RWPE1 (cell line): ENCODE measurements at regions not wholly inside any gene's neighbourhood (a gene's known extent, or its start where the extent isn't known, plus 50 kb on each side); places are given as distances from the start of the nearest gene placed in this dataset.
A peak's percentile ranks its signal among the peaks of the same experiment; 100 is the strongest.

Source experiments
- CTCF ChIA-PET: fragments of 350-600 bp; sonication (Branson Sonifier 250); formaldehyde crosslinking; extraction: SDS; loops from one replicate; lab custom pipeline; 2021; lab: Yijun Ruan, JAX
- POLR2A ChIA-PET: fragments of 400-600 bp; formaldehyde crosslinking; extraction: SDS; loops from one replicate; lab custom pipeline; 2020; ENCODE audit warnings: antibody characterized with exemption; ENCODE audit not compliant: low non-redundant PET; lab: Yijun Ruan, JAX
- DNase-seq: peaks from one replicate; pipeline ENCODE4 v3.0.0; 2012; ENCODE audit warnings: low spot score
- H3K27ac ChIP-seq: fragments of 450-650 bp; 2 replicates; pipeline ENCODE4 v1.5.1; 2017
- TF ChIP-seq, protein P1 (sequence below): fragments of 450-650 bp; conservative IDR thresholded peaks from 2 replicates; pipeline ENCODE4 v1.5.1; 2017; ENCODE audit warnings: low read depth, mild to moderate bottlenecking

DNA sequence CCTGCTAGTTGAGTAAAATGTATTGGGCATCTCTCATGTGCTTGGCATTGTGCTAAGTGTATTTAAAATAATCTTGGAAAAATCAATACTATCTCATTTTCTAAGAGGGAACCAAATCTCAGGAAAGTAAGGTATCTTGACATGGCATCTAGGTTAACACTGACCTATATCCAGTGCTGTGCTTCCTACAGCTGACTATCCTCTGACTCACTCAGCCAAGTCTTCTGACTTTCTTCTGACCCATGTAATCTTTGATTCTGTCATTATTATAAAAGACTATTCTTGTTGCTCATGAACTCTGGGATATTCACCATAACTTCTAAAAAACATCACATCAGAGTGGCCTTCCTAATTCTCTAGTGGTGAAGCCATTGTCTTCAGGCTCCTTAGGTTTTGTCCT is 304.1 kb upstream of the TENM4 start:
- CTCF ChIA-PET = interaction anchor here (0.6 kb wide), 1 partner anchor 888 kb away, joined by 4 read pairs; no protein-coding TSS in a partner anchor
- TF ChIP-seq, protein P1, sequence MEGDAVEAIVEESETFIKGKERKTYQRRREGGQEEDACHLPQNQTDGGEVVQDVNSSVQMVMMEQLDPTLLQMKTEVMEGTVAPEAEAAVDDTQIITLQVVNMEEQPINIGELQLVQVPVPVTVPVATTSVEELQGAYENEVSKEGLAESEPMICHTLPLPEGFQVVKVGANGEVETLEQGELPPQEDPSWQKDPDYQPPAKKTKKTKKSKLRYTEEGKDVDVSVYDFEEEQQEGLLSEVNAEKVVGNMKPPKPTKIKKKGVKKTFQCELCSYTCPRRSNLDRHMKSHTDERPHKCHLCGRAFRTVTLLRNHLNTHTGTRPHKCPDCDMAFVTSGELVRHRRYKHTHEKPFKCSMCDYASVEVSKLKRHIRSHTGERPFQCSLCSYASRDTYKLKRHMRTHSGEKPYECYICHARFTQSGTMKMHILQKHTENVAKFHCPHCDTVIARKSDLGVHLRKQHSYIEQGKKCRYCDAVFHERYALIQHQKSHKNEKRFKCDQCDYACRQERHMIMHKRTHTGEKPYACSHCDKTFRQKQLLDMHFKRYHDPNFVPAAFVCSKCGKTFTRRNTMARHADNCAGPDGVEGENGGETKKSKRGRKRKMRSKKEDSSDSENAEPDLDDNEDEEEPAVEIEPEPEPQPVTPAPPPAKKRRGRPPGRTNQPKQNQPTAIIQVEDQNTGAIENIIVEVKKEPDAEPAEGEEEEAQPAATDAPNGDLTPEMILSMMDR = no peak
- POLR2A ChIA-PET = no interaction called here

GRCh38 chr11:79742176-79742575 is 301.3 kb upstream of the TENM4 start:
- ChIA-PET CTCF (no interaction called here), POLR2A (no interaction called here)
- no peak overlapping the region for H3K27ac ChIP-seq
- DNase-seq = no peak
- TF ChIP-seq, protein P1 = no peak

More for the DNA sequence above, 304.1 kb upstream of the TENM4 start:
- DNase-seq = no peak
- no peak overlapping the region for H3K27ac ChIP-seq

- ChIA-PET POLR2A (no interaction called here), CTCF (interaction anchor here (0.6 kb wide), 1 partner anchor 93 kb away, joined by 5 read pairs; no protein-coding TSS in a partner anchor)
- TF ChIP-seq, protein P1 = no peak
- no peak overlapping the region for H3K27ac ChIP-seq
- DNase-seq = no peak
These were observed 298.8 kb upstream of the TENM4 start for GRCh38 chr11:79739591-79739990.

DNA sequence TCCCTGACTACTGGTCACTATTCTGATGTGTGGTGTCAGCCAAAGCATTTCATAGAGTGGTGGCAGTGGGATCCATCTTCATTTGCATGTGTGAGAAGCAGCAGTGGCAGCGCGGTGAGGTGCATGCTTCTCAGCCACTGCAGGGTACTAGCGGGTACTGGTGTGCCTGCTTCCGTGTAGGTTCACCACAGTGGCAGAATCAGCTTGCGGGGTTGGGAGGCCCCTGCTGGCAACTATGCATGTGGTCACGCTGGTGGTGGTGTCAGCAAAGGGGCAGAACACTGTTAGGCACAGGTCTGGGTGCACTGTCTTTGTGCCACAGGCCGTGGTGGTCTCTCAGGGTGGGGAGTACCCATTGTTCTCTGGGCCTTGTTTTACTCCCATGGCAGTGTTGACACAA is 286.4 kb upstream of the TENM4 start:
- TF ChIP-seq, protein P1 = no peak
- DNase-seq = no peak
- no peak overlapping the region for H3K27ac ChIP-seq
- ChIA-PET CTCF (no interaction called here), POLR2A (no interaction called here)

DNA sequence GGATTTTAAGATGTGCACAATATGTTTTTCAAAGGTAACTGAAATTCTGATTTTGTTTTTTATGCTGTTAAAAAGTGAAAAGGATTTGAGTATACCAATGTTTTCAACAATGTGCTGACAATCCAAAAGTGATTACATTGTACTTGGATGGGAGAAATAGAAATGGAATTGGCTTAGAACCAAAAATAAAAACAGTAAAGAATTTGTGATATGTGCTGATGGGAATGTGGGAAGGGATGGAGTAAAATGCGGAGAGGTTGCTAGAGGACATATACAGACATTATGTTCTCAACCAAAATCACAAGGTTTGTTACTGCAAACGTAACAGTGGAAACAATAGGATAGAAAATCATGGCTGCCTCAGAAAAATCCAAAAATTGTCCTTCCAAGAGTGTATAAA is 279.3 kb upstream of the TENM4 start:
- ChIA-PET CTCF (no interaction called here), POLR2A (no interaction called here)
- no peak overlapping the region for H3K27ac ChIP-seq
- DNase-seq = no peak
- TF ChIP-seq, protein P1 = no peak

DNA sequence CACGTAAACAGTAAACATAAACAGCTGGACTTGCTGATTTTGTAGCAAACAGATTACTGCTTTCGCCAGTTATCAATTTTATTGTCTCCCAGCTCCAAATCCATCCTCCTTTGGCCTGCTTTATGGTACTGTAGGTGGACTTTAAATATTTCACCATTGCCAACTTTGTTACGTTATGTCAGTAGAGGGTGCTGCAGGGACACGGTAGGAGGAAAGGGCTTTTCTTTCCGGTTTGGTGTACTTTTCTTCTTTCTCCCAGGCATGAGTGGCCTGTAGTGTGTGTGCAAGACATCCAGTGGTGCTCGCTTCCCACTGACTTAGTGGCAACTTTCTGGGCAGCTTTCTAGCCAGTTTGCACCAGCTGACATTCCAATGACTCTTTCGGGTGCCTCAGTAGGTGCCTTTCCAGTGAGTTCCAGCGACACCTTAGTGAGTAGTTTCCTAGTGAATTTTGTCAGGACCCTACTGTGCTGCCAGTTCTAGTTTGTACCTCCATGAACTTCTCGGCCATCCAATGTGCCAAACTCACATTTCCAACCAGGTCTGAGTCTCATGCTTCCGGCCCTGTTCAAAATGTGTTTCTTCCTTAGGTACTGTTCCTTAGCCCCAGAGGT is 267.6 kb upstream of the TENM4 start:
- no peak overlapping the region for H3K27ac ChIP-seq
- ChIA-PET POLR2A (no interaction called here), CTCF (interaction anchor here (0.5 to 1.1 kb wide), 8 partner anchors 13 to 1546 kb away, joined by 3 to 9 read pairs (median 4); no protein-coding TSS in a partner anchor)
- TF ChIP-seq, protein P1 = peak; percentile 25; the same call in 1 of the 2 replicates
- peak; percentile 58 for DNase-seq
